ENCODE measurements at regions not wholly inside any gene's neighbourhood (a gene's known extent, or its start where the extent isn't known, plus 50 kb on each side); places are given as distances from the start of the nearest gene placed in this dataset.

DNA sequence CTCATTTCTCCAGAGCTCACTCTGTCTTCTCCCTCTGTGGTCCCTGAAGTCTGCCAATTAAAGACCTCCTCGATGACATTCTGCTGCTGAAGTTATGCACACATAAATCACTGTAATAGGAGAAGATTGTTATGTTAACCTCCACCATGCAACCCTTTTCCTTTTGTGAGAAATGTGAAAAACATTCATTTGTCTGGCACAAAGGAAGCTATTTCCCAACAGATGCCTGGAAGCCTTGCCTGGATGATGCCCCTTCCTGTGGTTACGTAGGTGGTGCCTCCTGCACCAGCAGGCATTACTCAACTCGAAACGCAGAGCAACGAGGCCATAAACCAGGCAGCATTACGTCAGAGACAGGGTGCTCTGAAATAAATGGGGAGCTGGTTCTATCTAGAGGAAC, 327.4 kb upstream of the ZNF507 start:
- H3K27ac ChIP-seq, result no peak overlapping the region
- WGBS, 2 donors, result 49 to 51% methylated on average over 6 of the region's 6 CpGs

GRCh38 chr19:32020538-32020937, 324.9 kb upstream of the ZNF507 start:
- H3K4me1 ChIP-seq, result peaks cover 12% of the 10 kb centered on the region
- intact Hi-C loops (cut with DNase I; ENCODE audit: low total_unique reads), result no loop called here
- TF ChIP-seq, protein P1, sequence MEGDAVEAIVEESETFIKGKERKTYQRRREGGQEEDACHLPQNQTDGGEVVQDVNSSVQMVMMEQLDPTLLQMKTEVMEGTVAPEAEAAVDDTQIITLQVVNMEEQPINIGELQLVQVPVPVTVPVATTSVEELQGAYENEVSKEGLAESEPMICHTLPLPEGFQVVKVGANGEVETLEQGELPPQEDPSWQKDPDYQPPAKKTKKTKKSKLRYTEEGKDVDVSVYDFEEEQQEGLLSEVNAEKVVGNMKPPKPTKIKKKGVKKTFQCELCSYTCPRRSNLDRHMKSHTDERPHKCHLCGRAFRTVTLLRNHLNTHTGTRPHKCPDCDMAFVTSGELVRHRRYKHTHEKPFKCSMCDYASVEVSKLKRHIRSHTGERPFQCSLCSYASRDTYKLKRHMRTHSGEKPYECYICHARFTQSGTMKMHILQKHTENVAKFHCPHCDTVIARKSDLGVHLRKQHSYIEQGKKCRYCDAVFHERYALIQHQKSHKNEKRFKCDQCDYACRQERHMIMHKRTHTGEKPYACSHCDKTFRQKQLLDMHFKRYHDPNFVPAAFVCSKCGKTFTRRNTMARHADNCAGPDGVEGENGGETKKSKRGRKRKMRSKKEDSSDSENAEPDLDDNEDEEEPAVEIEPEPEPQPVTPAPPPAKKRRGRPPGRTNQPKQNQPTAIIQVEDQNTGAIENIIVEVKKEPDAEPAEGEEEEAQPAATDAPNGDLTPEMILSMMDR (IDR thresholded peaks at IDR 0.05), result no peak
- TF ChIP-seq POLR2A (IDR thresholded peaks at IDR 0.05), result no peak
- no peaks in the 10 kb centered on the region for H3K9me3 ChIP-seq
- no peaks in the 10 kb centered on the region for H3K36me3 ChIP-seq (ENCODE audit: low read depth, missing control alignments)
- no peak overlapping the region for H3K4me3 ChIP-seq
- H3K27ac ChIP-seq, result no peak overlapping the region
- DNase-seq, result no peak
- WGBS, 2 donors, result 85 to 87% methylated on average over 2 of the region's 2 CpGs
- H3K27me3 ChIP-seq, result no peaks in the 10 kb centered on the region

More for the DNA sequence above, 327.4 kb upstream of the ZNF507 start:
- H3K9me3 ChIP-seq, result no peaks in the 10 kb centered on the region
- no peaks in the 10 kb centered on the region for H3K27me3 ChIP-seq
- no peak for TF ChIP-seq POLR2A (IDR thresholded peaks at IDR 0.05)
- TF ChIP-seq, protein P1 (IDR thresholded peaks at IDR 0.05), result no peak
- DNase-seq, result no peak
- no peaks in the 10 kb centered on the region for H3K36me3 ChIP-seq (ENCODE audit: low read depth, missing control alignments)
- peaks cover 6% of the 10 kb centered on the region for H3K4me1 ChIP-seq
- no peak overlapping the region for H3K4me3 ChIP-seq
- intact Hi-C loops (cut with DNase I; ENCODE audit: low total_unique reads), result no loop called here

GRCh38 chr19:32022044-32022640, 323.3 kb upstream of the ZNF507 start:
- H3K4me1 ChIP-seq, result peaks cover 12% of the 10 kb centered on the region
- H3K9me3 ChIP-seq, result no peaks in the 10 kb centered on the region
- H3K36me3 ChIP-seq (ENCODE audit: low read depth, missing control alignments), result no peaks in the 10 kb centered on the region
- H3K27me3 ChIP-seq, result no peaks in the 10 kb centered on the region
- no peak overlapping the region for H3K4me3 ChIP-seq
- intact Hi-C loops (cut with DNase I; ENCODE audit: low total_unique reads), result no loop called here
- no peak for DNase-seq
- WGBS, 2 donors, result 52 to 60% methylated on average over 9 of the region's 9 CpGs
- no peak overlapping the region for H3K27ac ChIP-seq
- no peak for TF ChIP-seq POLR2A (IDR thresholded peaks at IDR 0.05)
- TF ChIP-seq, protein P1 (IDR thresholded peaks at IDR 0.05), result no peak

DNA sequence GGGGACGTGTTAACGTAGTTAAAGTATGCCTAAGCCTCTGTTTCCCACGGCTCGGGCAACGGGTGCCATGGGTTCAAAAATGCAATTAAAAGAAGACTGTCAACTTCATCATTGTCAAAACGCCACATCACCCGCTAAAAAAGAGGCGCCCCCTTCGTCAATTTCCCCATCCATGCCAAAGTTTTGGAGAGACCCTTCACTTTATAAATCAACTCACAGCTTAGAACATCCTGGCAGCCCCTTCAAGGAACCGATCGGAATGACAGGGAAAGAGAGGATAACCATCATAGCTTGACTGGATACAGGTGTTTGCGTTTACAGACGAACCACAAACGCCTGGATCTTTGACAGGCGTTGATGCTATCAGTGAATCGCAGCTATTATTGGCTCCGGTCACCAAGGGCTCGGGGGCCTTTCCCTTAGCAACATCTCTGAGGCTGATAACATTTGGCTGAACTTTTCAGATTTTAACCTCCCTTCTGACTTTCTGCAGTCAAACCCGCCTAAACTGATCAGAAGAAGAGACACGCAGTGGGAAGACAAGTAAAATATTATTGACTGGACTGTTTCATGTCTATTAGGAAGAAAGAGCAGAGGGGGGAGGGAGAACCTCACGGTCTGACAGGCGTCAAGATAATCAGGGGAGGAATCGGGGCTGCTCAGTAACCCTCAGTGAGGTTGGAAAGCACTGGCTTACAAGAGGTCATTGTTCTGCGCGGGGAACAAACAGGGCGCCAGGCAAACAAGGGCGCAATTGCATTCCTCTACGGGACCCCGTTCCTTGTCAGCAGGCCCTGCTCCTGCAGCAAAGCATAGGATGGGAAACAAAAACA, 322.5 kb upstream of the ZNF507 start:
- no peak overlapping the region for H3K27ac ChIP-seq

More for the DNA sequence above, 322.5 kb upstream of the ZNF507 start:
- Histone ChIP-seq H3K36me3 (ENCODE audit: low read depth, missing control alignments) (no peaks in the 10 kb centered on the region), H3K27me3 (no peaks in the 10 kb centered on the region), H3K4me1 (peaks cover 12% of the 10 kb centered on the region), H3K4me3 (no peak overlapping the region), H3K9me3 (no peaks in the 10 kb centered on the region)
- intact Hi-C loops (cut with DNase I; ENCODE audit: low total_unique reads), result no loop called here
- TF ChIP-seq, protein P1 (IDR thresholded peaks at IDR 0.05), result no peak
- TF ChIP-seq POLR2A (IDR thresholded peaks at IDR 0.05), result no peak
- 28 to 30% methylated on average over 29 of the region's 29 CpGs for WGBS, 2 donors
- DNase-seq, result no peak
